ENCODE measurements at regions not wholly inside any gene's neighbourhood (a gene's known extent, or its start where the extent isn't known, plus 50 kb on each side); places are given as distances from the start of the nearest gene placed in this dataset.
A peak's percentile ranks its signal among the peaks of the same experiment; 100 is the strongest.

- DNase-seq (ENCODE audit: low read depth in 2 of 2), result no peak
Observed at GRCh38 chr17:31715446-31715845, 143.6 kb downstream of the COPRS start.

- DNase-seq (ENCODE audit: low read depth in 2 of 2), result no peak
Observed at GRCh38 chr17:31704483-31704882, 154.6 kb downstream of the COPRS start.

- DNase-seq (ENCODE audit: low read depth in 2 of 2), result no peak
Observed at GRCh38 chr17:31702041-31702440, 157.0 kb downstream of the COPRS start.

- no peak for DNase-seq (ENCODE audit: low read depth in 2 of 2)
Observed at GRCh38 chr17:31700973-31701372, 158.1 kb downstream of the COPRS start.

GRCh38 chr17:31699886-31700285, 159.2 kb downstream of the COPRS start:
- DNase-seq (ENCODE audit: low read depth in 2 of 2), result no peak

- DNase-seq (ENCODE audit: low read depth in 2 of 2), result no peak
Observed at GRCh38 chr17:31699281-31699680, 159.8 kb downstream of the COPRS start.

- no peak for DNase-seq (ENCODE audit: low read depth in 2 of 2)
Observed at GRCh38 chr17:31698751-31699150, 160.3 kb downstream of the COPRS start.

- no peak for DNase-seq (ENCODE audit: low read depth in 2 of 2)
Observed at GRCh38 chr17:31697838-31698237, 161.2 kb downstream of the COPRS start.

GRCh38 chr17:31696703-31697325, 162.2 kb downstream of the COPRS start:
- no peak for DNase-seq (ENCODE audit: low read depth in 2 of 2)

- DNase-seq (ENCODE audit: low read depth in 2 of 2), result peak; percentile 91 to 93
Observed at GRCh38 chr17:31696184-31696602, 162.9 kb downstream of the COPRS start.

GRCh38 chr17:31695456-31696090, 163.5 kb downstream of the COPRS start:
- DNase-seq (ENCODE audit: low read depth in 2 of 2), result no peak

GRCh38 chr17:31693433-31694220, 165.4 kb downstream of the COPRS start:
- DNase-seq (ENCODE audit: low read depth in 2 of 2), result no peak

- no peak for DNase-seq (ENCODE audit: low read depth in 2 of 2)
Observed at GRCh38 chr17:31692632-31693031, 166.4 kb downstream of the COPRS start.

- no peak for DNase-seq (ENCODE audit: low read depth in 2 of 2)
Observed at GRCh38 chr17:31692027-31692426, 167.0 kb downstream of the COPRS start.

- DNase-seq (ENCODE audit: low read depth in 2 of 2), result no peak
Observed at GRCh38 chr17:31691251-31691905, 167.7 kb downstream of the COPRS start.

- no peak for DNase-seq (ENCODE audit: low read depth in 2 of 2)
Observed at GRCh38 chr17:31690151-31690551, 168.9 kb downstream of the COPRS start.

- no peak for DNase-seq (ENCODE audit: low read depth in 2 of 2)
Observed at GRCh38 chr17:31688701-31689100, 170.3 kb downstream of the COPRS start.

- no peak for DNase-seq (ENCODE audit: low read depth in 2 of 2)
Observed at GRCh38 chr17:31687505-31688126, 171.4 kb downstream of the COPRS start.

GRCh38 chr17:31686495-31686894, 172.5 kb downstream of the COPRS start:
- no peak for DNase-seq (ENCODE audit: low read depth in 2 of 2)

GRCh38 chr17:31684901-31685300, 174.1 kb downstream of the COPRS start:
- no peak for DNase-seq (ENCODE audit: low read depth in 2 of 2)

GRCh38 chr17:31680126-31680525, 178.9 kb downstream of the COPRS start:
- no peak for DNase-seq (ENCODE audit: low read depth in 2 of 2)

GRCh38 chr17:31679667-31680066, 179.4 kb downstream of the COPRS start:
- no peak for DNase-seq (ENCODE audit: low read depth in 2 of 2)

All from fibroblast of skin of left biceps (primary cell).